ENCODE measurements at regions not wholly inside any gene's neighbourhood (a gene's known extent, or its start where the extent isn't known, plus 50 kb on each side); places are given as distances from the start of the nearest gene placed in this dataset.

- WGBS (ENCODE audit: insufficient coverage, low coverage, missing lambda C conversion rate), result 2% methylated on average over 3 of the region's 3 CpGs
- H3K36me3 ChIP-seq (ENCODE audit: control insufficient read depth, insufficient read depth, low read length), result no peaks in the 10 kb centered on the region
- no peak overlapping the region for H3K27ac ChIP-seq (ENCODE audit: extremely low read depth, low read depth, low read length)
- no peaks in the 10 kb centered on the region for H3K79me2 ChIP-seq (ENCODE audit: control insufficient read depth, insufficient read depth, low read length)
- ChIA-PET CTCF (ENCODE audit: low intra/inter-chr PET ratio) (no interaction called here), POLR2A (no interaction called here)
- BruUV-seq (replicated peaks), result no TSS peak
- no peak overlapping the region for H3K4me2 ChIP-seq (ENCODE audit: insufficient read depth, low read length)
- no peak overlapping the region for H3K9ac ChIP-seq (ENCODE audit: insufficient read depth in 1 of 2, low read depth in 2 of 2, low read length in 2 of 2)
- no peaks in the 10 kb centered on the region for H4K20me1 ChIP-seq (replicated peaks; ENCODE audit: control insufficient read depth, insufficient read depth, low read length)
- no peaks in the 10 kb centered on the region for H3K9me1 ChIP-seq (ENCODE audit: control insufficient read depth, insufficient read depth, low read length)
- ATAC-seq (no peak), DNase-seq (ENCODE audit: extremely low read depth in 1 of 4, low spot score in 3 of 4) (no peak), FAIRE-seq (no peak)
- in situ Hi-C loops (cut with MboI) (no loop called here), intact Hi-C loops (cut with micrococcal nuclease) (no loop called here)
- no peak overlapping the region for H3K4me3 ChIP-seq
- no peaks in the 10 kb centered on the region for H3K4me1 ChIP-seq (replicated peaks in 1 of 2; ENCODE audit: control insufficient read depth in 2 of 2, insufficient read depth in 2 of 2, low read length in 2 of 2)
- H2AFZ ChIP-seq (ENCODE audit: low read depth, low read length), result no peak overlapping the region
- no peak for TF ChIP-seq SIRT6 (IDR thresholded peaks at IDR 0.05; ENCODE audit: low read depth, low read length)
- no peak for TF ChIP-seq TEAD4 (IDR thresholded peaks at IDR 0.05; ENCODE audit: low read length)
- no peak for TF ChIP-seq TEAD4 (CRISPR knock-in tag; IDR thresholded peaks at IDR 0.05; ENCODE audit: borderline replicate concordance)
- TF ChIP-seq, protein P1, sequence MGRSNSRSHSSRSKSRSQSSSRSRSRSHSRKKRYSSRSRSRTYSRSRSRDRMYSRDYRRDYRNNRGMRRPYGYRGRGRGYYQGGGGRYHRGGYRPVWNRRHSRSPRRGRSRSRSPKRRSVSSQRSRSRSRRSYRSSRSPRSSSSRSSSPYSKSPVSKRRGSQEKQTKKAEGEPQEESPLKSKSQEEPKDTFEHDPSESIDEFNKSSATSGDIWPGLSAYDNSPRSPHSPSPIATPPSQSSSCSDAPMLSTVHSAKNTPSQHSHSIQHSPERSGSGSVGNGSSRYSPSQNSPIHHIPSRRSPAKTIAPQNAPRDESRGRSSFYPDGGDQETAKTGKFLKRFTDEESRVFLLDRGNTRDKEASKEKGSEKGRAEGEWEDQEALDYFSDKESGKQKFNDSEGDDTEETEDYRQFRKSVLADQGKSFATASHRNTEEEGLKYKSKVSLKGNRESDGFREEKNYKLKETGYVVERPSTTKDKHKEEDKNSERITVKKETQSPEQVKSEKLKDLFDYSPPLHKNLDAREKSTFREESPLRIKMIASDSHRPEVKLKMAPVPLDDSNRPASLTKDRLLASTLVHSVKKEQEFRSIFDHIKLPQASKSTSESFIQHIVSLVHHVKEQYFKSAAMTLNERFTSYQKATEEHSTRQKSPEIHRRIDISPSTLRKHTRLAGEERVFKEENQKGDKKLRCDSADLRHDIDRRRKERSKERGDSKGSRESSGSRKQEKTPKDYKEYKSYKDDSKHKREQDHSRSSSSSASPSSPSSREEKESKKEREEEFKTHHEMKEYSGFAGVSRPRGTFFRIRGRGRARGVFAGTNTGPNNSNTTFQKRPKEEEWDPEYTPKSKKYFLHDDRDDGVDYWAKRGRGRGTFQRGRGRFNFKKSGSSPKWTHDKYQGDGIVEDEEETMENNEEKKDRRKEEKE (IDR thresholded peaks at IDR 0.05; ENCODE audit: borderline replicate concordance in 1 of 2, control insufficient read depth in 1 of 2, low read depth in 2 of 2, low read length in 1 of 2), result no peak
- TF ChIP-seq ARID2 (IDR thresholded peaks at IDR 0.05), result no peak
- TF ChIP-seq ATF1 (CRISPR knock-in tag; IDR thresholded peaks at IDR 0.05), result no peak
- no peak for TF ChIP-seq ATF1 (tag; IDR thresholded peaks at IDR 0.05)
- TF ChIP-seq, protein P2, sequence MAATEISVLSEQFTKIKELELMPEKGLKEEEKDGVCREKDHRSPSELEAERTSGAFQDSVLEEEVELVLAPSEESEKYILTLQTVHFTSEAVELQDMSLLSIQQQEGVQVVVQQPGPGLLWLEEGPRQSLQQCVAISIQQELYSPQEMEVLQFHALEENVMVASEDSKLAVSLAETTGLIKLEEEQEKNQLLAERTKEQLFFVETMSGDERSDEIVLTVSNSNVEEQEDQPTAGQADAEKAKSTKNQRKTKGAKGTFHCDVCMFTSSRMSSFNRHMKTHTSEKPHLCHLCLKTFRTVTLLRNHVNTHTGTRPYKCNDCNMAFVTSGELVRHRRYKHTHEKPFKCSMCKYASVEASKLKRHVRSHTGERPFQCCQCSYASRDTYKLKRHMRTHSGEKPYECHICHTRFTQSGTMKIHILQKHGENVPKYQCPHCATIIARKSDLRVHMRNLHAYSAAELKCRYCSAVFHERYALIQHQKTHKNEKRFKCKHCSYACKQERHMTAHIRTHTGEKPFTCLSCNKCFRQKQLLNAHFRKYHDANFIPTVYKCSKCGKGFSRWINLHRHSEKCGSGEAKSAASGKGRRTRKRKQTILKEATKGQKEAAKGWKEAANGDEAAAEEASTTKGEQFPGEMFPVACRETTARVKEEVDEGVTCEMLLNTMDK (IDR thresholded peaks at IDR 0.05; ENCODE audit: borderline replicate concordance, insufficient read depth, low read depth, low read length, poor library complexity, severe bottlenecking), result no peak
- TF ChIP-seq CHAMP1 (IDR thresholded peaks at IDR 0.05), result no peak
- TF ChIP-seq EZH2 (IDR thresholded peaks at IDR 0.05; ENCODE audit: borderline replicate concordance, low read depth, low read length), result no peak
- TF ChIP-seq, protein P3, sequence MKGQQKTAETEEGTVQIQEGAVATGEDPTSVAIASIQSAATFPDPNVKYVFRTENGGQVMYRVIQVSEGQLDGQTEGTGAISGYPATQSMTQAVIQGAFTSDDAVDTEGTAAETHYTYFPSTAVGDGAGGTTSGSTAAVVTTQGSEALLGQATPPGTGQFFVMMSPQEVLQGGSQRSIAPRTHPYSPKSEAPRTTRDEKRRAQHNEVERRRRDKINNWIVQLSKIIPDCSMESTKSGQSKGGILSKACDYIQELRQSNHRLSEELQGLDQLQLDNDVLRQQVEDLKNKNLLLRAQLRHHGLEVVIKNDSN (CRISPR knock-in tag; IDR thresholded peaks at IDR 0.05), result no peak
- no peak for TF ChIP-seq RB1 (IDR thresholded peaks at IDR 0.05; ENCODE audit: low read depth)
- no peak for TF ChIP-seq MXI1 (IDR thresholded peaks at IDR 0.05; ENCODE audit: low read depth, low read length)
- TF ChIP-seq ZNF77 (CRISPR knock-in tag; IDR thresholded peaks at IDR 0.05), result no peak
- TF ChIP-seq NR2C2 (CRISPR knock-in tag; IDR thresholded peaks at IDR 0.05), result no peak
- no peak for TF ChIP-seq NR2C2 (tag; IDR thresholded peaks at IDR 0.05)
- H3K9me3 ChIP-seq (replicated peaks; ENCODE audit: control insufficient read depth, insufficient read depth, low read depth, low read length), result no peaks in the 10 kb centered on the region
- no peaks in the 10 kb centered on the region for H3K27me3 ChIP-seq (ENCODE audit: control insufficient read depth in 2 of 2, insufficient read depth in 2 of 2, low read length in 2 of 2)
These were observed 249.4 kb downstream of the DHX15 start for GRCh38 chr4:24334906-24335305.
